Epithelial cell of proximal tubule (primary cell): ENCODE measurements at regions not wholly inside any gene's neighbourhood (a gene's known extent, or its start where the extent isn't known, plus 50 kb on each side); places are given as distances from the start of the nearest gene placed in this dataset.

Experiments used
- DNase-seq: peaks from one replicate; pipeline ENCODE4 v3.0.0-alpha.2; 2011; ENCODE audit warnings: low read depth
- H3K4me3 ChIP-seq: 2 replicates; pipeline ENCODE4 v1.5.1; 2011; ENCODE audit warnings: low read depth, mild to moderate bottlenecking, low read length
- CTCF ChIP-seq: conservative IDR thresholded peaks from 2 replicates; pipeline ENCODE4 v1.5.1; 2012; ENCODE audit warnings: low read depth, mild to moderate bottlenecking, low read length

- TF ChIP-seq CTCF = no peak
- no peak overlapping the region for H3K4me3 ChIP-seq
- DNase-seq = no peak
These were observed 139.3 kb upstream of the IRX3 start for GRCh38 chr16:54425681-54426552.

- DNase-seq = no peak
- no peak overlapping the region for H3K4me3 ChIP-seq
- TF ChIP-seq CTCF = no peak
These were observed 138.5 kb upstream of the IRX3 start for GRCh38 chr16:54425068-54425467.

- H3K4me3 ChIP-seq = no peak overlapping the region
- TF ChIP-seq CTCF = no peak
- DNase-seq = no peak
These were observed 137.5 kb upstream of the IRX3 start for GRCh38 chr16:54424043-54424451.

- no peak for DNase-seq
- TF ChIP-seq CTCF = no peak
These were observed 136.0 kb upstream of the IRX3 start for GRCh38 chr16:54422569-54422978.

GRCh38 chr16:54422159-54422558, 135.6 kb upstream of the IRX3 start:
- no peak for TF ChIP-seq CTCF
- DNase-seq = no peak
- H3K4me3 ChIP-seq = no peak overlapping the region

More at GRCh38 chr16:54422569-54422978, 136.0 kb upstream of the IRX3 start:
- no peak overlapping the region for H3K4me3 ChIP-seq

GRCh38 chr16:54421220-54421619, 134.6 kb upstream of the IRX3 start:
- no peak for DNase-seq
- TF ChIP-seq CTCF = no peak
- no peak overlapping the region for H3K4me3 ChIP-seq

GRCh38 chr16:54418903-54419302, 132.3 kb upstream of the IRX3 start:
- no peak overlapping the region for H3K4me3 ChIP-seq
- no peak for DNase-seq
- TF ChIP-seq CTCF = no peak
